Astrocyte of the hippocampus (primary cell): ENCODE measurements at regions not wholly inside any gene's neighbourhood (a gene's known extent, or its start where the extent isn't known, plus 50 kb on each side); places are given as distances from the start of the nearest gene placed in this dataset.
"Not testable (repeated sequence)": the region's sequence is repeated elsewhere in the genome, so short reads cannot be mapped to it uniquely, and the experiment has no call there.

Experiments
- DNase-seq: peaks from one replicate; pipeline ENCODE4 v3.0.0; 2011; ENCODE audit warnings: low read depth, low spot score

DNA sequence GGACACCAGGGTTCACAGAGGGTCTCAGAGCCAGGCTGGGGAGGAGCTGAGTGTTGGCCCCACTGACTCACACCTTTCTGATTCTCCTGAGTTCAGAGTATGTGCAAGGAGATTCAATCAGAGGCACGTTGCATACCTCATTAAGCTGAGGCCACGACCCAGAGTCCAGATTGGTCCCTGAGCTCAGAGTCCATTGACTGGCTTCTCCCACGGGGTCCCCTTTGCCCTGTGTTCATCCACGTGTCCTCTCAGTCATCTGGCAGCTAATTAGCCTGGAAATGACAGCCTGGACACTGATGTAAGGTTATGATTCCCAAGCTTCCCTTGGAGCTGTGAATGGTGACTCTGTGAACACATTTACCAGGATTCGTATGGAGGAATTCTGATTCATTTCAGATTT lies 267.2 kb downstream of the SH3BP4 start:
- DNase-seq = no peak

GRCh38 chr2:235220331-235220730 lies 268.5 kb downstream of the SH3BP4 start:
- DNase-seq = no peak

GRCh38 chr2:235223011-235223410 lies 270.8 kb upstream of the AGAP1 start:
- no peak for DNase-seq

GRCh38 chr2:235224410-235224809 lies 269.4 kb upstream of the AGAP1 start:
- DNase-seq = no peak

DNA sequence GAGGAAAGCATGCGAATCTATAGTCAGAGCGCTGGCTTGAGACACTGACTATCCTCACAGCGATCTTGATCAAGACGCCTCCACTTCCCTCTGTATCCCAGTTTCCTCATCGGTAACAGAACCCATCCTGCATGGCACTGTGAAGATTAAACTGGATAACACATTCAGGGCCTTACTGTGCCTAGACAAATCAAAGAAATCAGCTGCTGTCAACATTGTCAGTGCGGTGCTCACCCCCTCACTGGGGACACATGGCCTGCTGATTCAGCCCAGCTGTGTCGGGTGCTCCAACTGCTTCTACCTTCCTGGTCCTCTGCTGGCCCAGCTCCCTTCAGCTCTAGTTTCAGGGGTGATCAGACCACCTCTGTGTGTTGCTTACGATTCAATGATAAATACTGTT lies 268.6 kb upstream of the AGAP1 start:
- DNase-seq = no peak

DNA sequence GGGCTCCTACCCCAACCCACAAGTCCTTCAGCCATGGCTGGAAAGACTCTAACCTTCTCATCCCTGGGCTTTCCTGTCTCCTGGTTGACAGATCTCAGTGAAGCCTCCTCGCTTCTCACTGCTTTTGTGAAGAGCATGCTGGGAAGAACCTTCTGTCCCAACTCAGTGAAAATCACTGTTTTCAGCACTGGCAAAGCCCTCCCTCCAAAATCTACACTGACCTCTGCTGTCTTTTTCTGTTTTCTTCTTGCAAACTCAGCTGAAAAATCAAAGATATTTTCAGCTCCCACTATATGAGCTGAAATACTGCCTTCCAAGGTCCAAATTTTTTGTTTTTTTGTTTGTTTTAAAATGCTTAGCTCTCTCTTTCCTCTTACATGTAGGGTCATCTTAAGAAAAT lies 266.3 kb upstream of the AGAP1 start:
- no peak for DNase-seq

DNA sequence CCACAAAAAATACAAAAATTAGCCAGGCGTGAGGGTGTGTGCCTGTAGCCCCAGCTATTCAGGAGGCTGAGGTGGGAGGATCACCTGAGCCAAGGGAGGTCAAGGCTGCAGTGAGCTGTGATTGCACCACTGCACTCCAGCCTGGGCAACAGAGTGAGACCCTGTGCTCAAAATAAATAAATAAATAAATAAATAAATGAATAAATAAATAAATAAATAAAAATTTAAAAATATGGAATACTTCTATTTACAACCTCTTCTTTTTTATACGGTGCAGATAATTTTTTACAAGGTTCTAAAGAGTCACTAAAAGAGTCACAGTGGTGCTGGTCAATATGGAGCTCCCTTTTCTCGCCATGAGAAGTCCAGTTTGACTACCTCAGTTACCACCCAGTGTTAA lies 265.4 kb upstream of the AGAP1 start:
- not testable (repeated sequence) for DNase-seq

DNA sequence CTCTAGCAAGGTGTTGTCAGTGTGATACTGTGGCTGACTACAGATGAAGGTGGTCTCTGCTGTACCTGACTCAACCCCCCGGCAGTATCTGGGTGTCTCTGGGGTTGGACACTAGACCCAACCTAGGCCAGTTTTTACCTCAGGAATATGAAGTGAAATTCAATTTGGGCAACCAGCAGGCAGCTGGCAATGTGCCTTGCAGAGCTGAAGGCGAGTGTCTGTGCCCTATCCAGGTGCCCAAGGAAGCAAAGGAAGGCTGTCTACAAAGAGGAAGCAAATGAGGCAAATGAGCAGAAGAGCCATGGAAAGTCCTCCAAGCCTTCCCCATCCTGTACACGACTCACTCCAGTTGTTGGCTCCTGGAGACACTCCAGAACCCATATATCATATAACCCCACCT lies 264.6 kb upstream of the AGAP1 start:
- DNase-seq = no peak

DNA sequence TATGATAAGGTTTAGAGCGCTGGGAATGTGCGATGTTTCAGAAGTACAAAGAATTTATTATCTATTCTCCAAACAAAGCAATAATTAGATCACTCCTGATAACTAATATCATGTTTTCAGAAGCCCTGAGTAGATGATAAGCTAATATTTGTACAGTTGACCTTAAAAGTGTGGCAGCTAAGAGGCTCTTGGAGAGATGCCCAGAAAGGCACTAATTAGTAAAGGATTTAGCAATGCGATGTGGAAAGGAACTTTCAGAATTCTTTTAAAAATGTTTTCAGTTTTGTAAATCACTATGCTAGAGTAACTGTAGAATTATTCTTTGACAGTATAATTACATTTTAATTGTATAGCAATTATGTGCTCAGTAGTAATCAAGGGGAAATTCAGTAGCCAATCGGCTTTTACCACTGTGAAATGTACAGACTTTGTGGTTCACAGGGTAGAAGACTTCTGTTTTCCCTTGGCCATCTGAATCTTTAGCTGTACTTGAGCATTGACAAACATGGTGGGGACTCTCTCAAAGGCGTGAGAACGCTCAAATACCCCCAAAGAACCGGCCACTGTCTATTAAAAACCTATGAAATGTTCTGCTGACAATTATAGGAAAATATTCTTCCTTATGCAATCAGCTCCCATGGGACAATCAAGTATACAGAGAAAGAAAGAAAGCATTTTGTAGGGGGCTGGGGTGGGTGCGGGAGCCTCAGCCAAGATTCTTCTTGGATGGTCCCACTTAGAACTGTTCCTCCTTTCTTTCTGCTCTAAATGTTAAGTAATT lies 262.8 kb upstream of the AGAP1 start:
- peak; percentile 59 for DNase-seq

GRCh38 chr2:235232449-235233433 lies 261.1 kb upstream of the AGAP1 start:
- no peak for DNase-seq

DNA sequence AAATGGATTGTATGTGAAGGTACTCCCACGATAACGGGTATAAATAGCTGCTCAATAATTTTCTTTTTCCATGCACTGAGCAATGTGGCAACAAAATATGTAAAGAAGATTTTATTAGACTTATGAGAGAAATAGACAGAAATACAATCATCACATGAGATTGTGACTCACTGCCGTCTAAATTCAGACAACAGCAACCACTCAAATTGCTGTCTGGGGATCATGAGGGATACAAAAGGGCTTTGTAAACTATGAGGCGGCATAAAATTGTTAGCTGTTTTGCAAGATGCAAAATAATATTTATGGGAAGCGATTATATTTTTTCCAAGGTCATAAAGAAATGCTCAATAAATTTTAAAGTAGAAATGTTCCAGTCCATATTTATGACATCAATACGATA lies 259.1 kb upstream of the AGAP1 start:
- no peak for DNase-seq

DNA sequence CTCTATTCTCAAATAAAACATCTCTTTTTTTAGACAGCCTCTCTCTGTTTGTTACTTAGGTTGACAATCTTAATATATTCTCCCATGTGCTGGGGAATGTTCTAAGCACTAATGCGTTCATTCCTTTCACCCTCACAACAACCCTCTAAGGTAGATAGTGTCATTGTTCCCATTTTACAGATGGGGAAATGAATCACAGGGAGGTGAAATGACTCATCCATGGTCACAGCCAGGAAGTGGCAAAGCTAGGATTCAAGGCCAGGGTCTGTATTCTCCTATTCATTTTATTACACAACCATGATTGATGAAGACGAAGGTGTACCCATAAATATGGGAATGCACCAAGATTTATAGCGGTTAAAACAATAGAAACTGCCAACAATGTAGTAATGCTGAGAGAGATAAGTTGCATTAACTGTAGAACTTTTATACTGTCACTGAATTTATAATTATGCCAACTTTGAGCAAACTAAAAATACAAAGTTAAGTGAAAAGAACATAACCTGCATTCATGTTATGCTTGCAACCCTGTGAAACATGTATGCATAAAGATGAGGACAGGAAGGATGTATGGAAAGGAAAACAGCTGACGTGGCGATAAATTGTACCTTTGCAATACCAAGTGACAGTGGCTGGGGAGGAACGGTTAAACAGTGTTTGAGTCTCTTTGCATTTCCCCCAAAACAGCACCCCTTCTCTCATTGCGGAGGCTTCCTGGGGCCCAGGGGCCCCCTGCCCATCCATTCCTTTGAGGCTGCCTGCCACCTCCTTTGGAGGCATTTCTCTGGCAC lies 257.7 kb upstream of the AGAP1 start:
- DNase-seq = no peak

- DNase-seq = peak; percentile 69
Observed at GRCh38 chr2:235238537-235238936, 255.3 kb upstream of the AGAP1 start.

GRCh38 chr2:235240574-235240973 lies 253.3 kb upstream of the AGAP1 start:
- DNase-seq = no peak

DNA sequence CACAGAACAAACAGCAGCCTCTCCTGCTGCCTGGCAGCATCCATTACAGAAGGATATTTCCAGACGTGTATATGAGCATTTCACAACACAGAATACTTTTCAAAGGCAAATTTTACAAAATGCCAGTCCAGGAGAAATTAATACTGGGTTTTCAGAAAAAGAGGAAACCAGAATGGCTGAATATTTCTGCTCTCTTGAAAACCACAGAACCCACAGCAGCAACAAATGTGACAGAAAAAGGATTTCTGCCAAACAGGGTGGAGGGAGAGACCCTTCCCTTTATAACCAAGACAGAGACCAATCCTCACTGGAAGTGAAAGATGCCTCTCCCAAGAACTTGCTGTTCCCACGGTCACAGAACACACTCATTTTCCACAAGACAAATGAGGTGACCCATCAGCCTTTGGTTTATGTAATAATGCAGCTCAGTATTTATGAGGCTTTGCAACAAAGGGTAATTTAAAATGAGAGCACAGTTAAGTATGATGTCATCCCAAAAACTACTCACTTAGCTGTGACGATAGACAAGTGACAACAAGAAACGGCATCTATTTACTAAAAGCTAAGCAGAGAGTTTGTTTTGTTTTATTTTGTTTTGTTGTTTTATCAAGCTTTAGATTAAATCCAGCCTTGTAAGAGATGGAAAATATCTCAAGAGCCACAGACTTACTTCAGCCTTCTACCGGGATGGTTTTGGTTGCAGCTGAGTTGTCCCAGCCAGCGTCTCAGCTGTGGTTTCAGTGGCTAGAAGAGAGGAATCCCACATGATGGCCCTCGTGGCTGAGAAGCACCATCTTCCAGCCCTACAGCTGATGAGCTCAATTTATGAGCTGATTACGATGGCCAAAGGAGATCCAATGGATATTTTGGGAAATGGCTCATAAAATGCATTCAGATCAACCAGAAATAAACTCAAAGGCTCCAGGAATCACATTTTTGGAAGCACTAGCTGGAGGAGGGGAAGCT lies 249.3 kb upstream of the AGAP1 start:
- DNase-seq = peak; percentile 50

DNA sequence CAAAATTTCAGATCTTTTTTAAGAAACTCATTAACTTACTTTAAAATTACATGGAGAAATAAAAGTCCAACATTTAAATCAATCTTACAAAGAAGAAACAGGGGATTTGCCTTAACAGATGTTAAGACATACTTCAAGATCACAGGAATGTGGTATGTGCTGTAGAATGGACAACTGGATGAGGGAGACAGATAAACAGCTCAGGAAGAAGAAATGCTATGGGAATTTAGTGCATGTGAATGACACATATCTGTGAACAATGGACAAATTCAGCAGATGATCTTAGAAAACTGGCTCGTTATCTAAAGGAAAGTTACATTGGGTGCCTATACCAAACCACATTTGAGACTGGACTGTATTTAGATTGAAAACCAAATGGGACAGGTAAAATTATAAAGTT lies 246.8 kb upstream of the AGAP1 start:
- no peak for DNase-seq

GRCh38 chr2:235255693-235256092 lies 238.2 kb upstream of the AGAP1 start:
- no peak for DNase-seq

GRCh38 chr2:235257590-235257989 lies 236.3 kb upstream of the AGAP1 start:
- DNase-seq = no peak

GRCh38 chr2:235262750-235263149 lies 231.1 kb upstream of the AGAP1 start:
- no peak for DNase-seq

DNA sequence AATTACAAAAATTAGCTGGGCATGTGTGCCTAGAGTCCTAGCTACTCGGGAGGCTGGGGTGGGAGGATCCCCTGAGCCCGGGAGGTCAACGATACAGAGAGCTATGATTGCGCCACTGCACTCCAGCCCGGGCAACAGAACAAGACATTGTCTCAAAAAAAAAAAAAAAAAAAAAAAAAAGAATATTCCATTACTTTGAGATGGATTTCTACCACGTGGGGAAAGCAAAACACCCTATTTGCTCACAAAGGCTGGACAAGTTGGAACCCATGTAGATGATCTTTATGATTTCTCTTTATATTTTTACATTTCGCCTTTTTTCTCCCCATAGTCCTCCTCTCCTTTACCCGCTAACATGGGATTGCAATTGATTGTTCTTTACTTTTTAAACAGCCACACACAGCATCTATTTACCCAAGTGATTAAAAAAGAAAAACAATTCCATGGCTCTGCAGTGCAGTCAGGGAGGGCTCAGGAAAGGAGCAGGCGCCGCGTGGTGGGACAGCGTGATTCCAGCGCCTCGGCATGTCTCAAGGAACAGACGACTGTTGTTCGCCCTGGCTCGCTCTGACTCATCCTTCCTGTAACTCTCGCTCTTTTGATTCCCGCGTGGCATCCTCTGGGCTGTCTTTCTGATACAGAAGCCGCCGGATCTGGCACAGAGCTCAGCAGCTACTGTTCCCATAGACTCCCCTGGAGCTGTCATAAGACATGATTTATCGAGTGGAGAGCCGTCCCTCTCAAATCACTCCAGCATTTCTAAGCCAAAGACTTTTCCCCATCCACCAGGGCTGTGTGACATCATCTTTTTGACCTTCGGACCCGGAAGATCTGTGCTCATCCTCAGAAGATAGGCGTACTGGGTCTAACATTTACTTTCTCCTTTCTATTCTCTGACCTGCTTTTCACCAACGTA lies 230.4 kb upstream of the AGAP1 start:
- peak; percentile 87 for DNase-seq
